ENCODE measurements at regions not wholly inside any gene's neighbourhood (a gene's known extent, or its start where the extent isn't known, plus 50 kb on each side); places are given as distances from the start of the nearest gene placed in this dataset.

- DNase-seq (ENCODE audit: low spot score), result no peak
- in situ Hi-C loops (cut with HindIII; ENCODE audit: low sequenced_read_pairs), result no loop called here
These were observed 169.7 kb upstream of the RAB4A start for GRCh38 chr1:229101011-229101871.

GRCh38 chr1:229102741-229103391 lies 168.0 kb upstream of the RAB4A start:
- in situ Hi-C loops (cut with HindIII; ENCODE audit: low sequenced_read_pairs), result no loop called here

GRCh38 chr1:229104654-229105053 lies 166.3 kb upstream of the RAB4A start:
- no peak for DNase-seq (ENCODE audit: low spot score)
- in situ Hi-C loops (cut with HindIII; ENCODE audit: low sequenced_read_pairs), result no loop called here

More at GRCh38 chr1:229102741-229103391, 168.0 kb upstream of the RAB4A start:
- no peak for DNase-seq (ENCODE audit: low spot score)

- in situ Hi-C loops (cut with HindIII; ENCODE audit: low sequenced_read_pairs), result no loop called here
- no peak for DNase-seq (ENCODE audit: low spot score)
These were observed 165.8 kb upstream of the RAB4A start for GRCh38 chr1:229105109-229105508.

GRCh38 chr1:229105822-229106525 lies 164.9 kb upstream of the RAB4A start:
- in situ Hi-C loops (cut with HindIII; ENCODE audit: low sequenced_read_pairs), result no loop called here
- no peak for DNase-seq (ENCODE audit: low spot score)

- no peak for DNase-seq (ENCODE audit: low spot score)
- in situ Hi-C loops (cut with HindIII; ENCODE audit: low sequenced_read_pairs), result no loop called here
These were observed 164.3 kb upstream of the RAB4A start for GRCh38 chr1:229106526-229107125.

GRCh38 chr1:229107304-229107815 lies 163.6 kb upstream of the RAB4A start:
- no peak for DNase-seq (ENCODE audit: low spot score)
- in situ Hi-C loops (cut with HindIII; ENCODE audit: low sequenced_read_pairs), result no loop called here

- in situ Hi-C loops (cut with HindIII; ENCODE audit: low sequenced_read_pairs), result no loop called here
- DNase-seq (ENCODE audit: low spot score), result no peak
These were observed 162.9 kb upstream of the RAB4A start for GRCh38 chr1:229107972-229108371.

- in situ Hi-C loops (cut with HindIII; ENCODE audit: low sequenced_read_pairs), result no loop called here
- DNase-seq (ENCODE audit: low spot score), result no peak
These were observed 162.2 kb upstream of the RAB4A start for GRCh38 chr1:229108598-229109201.

- in situ Hi-C loops (cut with HindIII; ENCODE audit: low sequenced_read_pairs), result no loop called here
These were observed 161.6 kb upstream of the RAB4A start for GRCh38 chr1:229109320-229109761.

GRCh38 chr1:229110986-229111385 lies 159.9 kb upstream of the RAB4A start:
- in situ Hi-C loops (cut with HindIII; ENCODE audit: low sequenced_read_pairs), result no loop called here
- DNase-seq (ENCODE audit: low spot score), result no peak

More at GRCh38 chr1:229109320-229109761, 161.6 kb upstream of the RAB4A start:
- no peak for DNase-seq (ENCODE audit: low spot score)

GRCh38 chr1:229111703-229112319 lies 159.1 kb upstream of the RAB4A start:
- in situ Hi-C loops (cut with HindIII; ENCODE audit: low sequenced_read_pairs), result no loop called here

GRCh38 chr1:229112832-229113548 lies 157.9 kb upstream of the RAB4A start:
- DNase-seq (ENCODE audit: low spot score), result no peak
- in situ Hi-C loops (cut with HindIII; ENCODE audit: low sequenced_read_pairs), result no loop called here

More at GRCh38 chr1:229111703-229112319, 159.1 kb upstream of the RAB4A start:
- no peak for DNase-seq (ENCODE audit: low spot score)

GRCh38 chr1:229114315-229114714 lies 156.6 kb upstream of the RAB4A start:
- in situ Hi-C loops (cut with HindIII; ENCODE audit: low sequenced_read_pairs), result no loop called here

GRCh38 chr1:229114850-229115365 lies 156.0 kb upstream of the RAB4A start:
- in situ Hi-C loops (cut with HindIII; ENCODE audit: low sequenced_read_pairs), result no loop called here
- DNase-seq (ENCODE audit: low spot score), result no peak

More at GRCh38 chr1:229114315-229114714, 156.6 kb upstream of the RAB4A start:
- DNase-seq (ENCODE audit: low spot score), result no peak

GRCh38 chr1:229116114-229116513 lies 154.8 kb upstream of the RAB4A start:
- in situ Hi-C loops (cut with HindIII; ENCODE audit: low sequenced_read_pairs), result no loop called here
- no peak for DNase-seq (ENCODE audit: low spot score)

- in situ Hi-C loops (cut with HindIII; ENCODE audit: low sequenced_read_pairs), result no loop called here
- DNase-seq (ENCODE audit: low spot score), result no peak
These were observed 153.1 kb upstream of the RAB4A start for GRCh38 chr1:229117664-229118300.
